Skeletal muscle tissue (tissue), 3 donors: ENCODE measurements at regions not wholly inside any gene's neighbourhood (a gene's known extent, or its start where the extent isn't known, plus 50 kb on each side); places are given as distances from the start of the nearest gene placed in this dataset.
A peak's percentile ranks its signal among the peaks of the same experiment; 100 is the strongest.

Source experiments
- H3K27ac ChIP-seq: one replicate; pipeline ENCODE4 v1.7.0; 2013; ENCODE audit warnings: mild to moderate bottlenecking, low read depth, low read length, inconsistent platforms
- H3K27me3 ChIP-seq, 3 donors: one replicate each; pipeline ENCODE4 v1.7.0; 2013; ENCODE audit warnings: low read length in 3 of 3; ENCODE audit not compliant: control insufficient read depth in 3 of 3, insufficient read depth in 3 of 3
- H3K36me3 ChIP-seq, 3 donors: one replicate each; pipeline ENCODE4 v1.7.0; 2013; ENCODE audit warnings: low read length in 3 of 3; ENCODE audit not compliant: control insufficient read depth in 3 of 3, insufficient read depth in 3 of 3
- H3K4me1 ChIP-seq, 3 donors: one replicate each; pipeline ENCODE4 v1.7.0; 2013; ENCODE audit warnings: low read length in 3 of 3, mild to moderate bottlenecking in 3 of 3; ENCODE audit not compliant: control insufficient read depth in 3 of 3, insufficient read depth in 3 of 3
- H3K4me3 ChIP-seq, 3 donors: one replicate each; pipeline ENCODE4 v1.7.0; 2013; ENCODE audit warnings: low read length in 3 of 3
- H3K9ac ChIP-seq, 3 donors: one replicate each; pipeline ENCODE4 v1.7.0; 2013; ENCODE audit warnings: low read length in 3 of 3, mild to moderate bottlenecking in 3 of 3, moderate library complexity in 2 of 3, low read depth in 1 of 3
- H3K9me3 ChIP-seq, 3 donors: one replicate each; pipeline ENCODE4 v1.7.0; 2013; ENCODE audit warnings: low read length in 3 of 3; ENCODE audit not compliant: control insufficient read depth in 3 of 3
- donor health status: Osteomylitis.

DNA sequence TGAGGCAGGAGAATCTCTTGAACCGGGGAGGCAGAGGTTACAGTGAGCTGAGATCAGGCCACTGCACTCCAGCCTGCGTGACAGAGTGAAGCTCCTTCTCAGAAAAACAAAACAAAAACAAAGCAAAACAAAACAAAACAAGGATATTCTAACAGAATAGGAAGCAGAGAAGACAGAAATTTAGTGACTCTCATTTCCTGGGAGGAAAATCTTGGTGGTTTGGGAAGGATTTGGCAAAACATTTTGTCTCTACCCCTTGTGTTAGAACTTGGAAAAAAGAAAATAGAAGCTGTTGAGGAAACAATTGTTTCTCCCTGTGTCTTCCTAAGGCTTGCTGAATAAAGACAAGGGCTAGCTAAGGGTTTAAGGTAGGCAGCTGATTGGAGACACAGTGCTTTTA, 79.7 kb upstream of the PTPRR start:
- H3K27ac ChIP-seq = no peak overlapping the region
- no peak overlapping the region for H3K4me3 ChIP-seq
- no peaks in the 10 kb centered on the region for H3K27me3 ChIP-seq
- no peak overlapping the region for H3K9ac ChIP-seq
- no peaks in the 10 kb centered on the region for H3K9me3 ChIP-seq
- H3K36me3 ChIP-seq = no peaks in the 10 kb centered on the region
- no peaks in the 10 kb centered on the region for H3K4me1 ChIP-seq

DNA sequence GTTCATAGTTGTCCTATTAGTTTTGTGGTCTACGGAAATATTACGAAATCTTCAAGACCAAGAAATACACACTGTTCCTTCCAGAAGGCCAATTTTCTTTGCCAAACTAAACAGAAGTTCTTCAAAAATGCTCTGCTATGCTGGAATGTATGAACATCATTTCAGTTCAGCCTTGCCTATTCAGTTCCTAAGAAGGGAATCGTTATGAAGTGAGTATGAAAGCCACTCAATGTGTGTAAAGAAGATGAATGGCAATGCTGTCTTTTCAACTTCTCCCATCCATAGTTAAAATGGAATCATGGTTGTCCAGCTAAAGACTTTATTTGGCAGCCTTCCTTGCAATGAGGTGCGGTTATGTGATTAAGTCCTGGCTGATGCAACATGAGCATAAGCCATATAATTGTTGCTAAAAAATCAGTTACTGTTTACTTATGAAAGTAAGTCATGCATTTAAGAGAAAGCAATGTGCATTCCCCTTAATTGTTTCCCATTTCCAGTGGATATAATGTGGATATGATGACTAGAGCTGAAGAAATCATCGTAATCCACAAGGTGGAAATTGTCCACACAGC, 73.8 kb upstream of the PTPRR start:
- H3K9ac ChIP-seq = no peak overlapping the region
- peak overlapping the region; percentile 31 for H3K27ac ChIP-seq
- peaks cover 0 to 3% (median 0%) of the 10 kb centered on the region in 3 donors for H3K4me1 ChIP-seq
- H3K27me3 ChIP-seq = no peaks in the 10 kb centered on the region
- no peaks in the 10 kb centered on the region for H3K9me3 ChIP-seq
- H3K4me3 ChIP-seq = no peak overlapping the region
- no peaks in the 10 kb centered on the region for H3K36me3 ChIP-seq

DNA sequence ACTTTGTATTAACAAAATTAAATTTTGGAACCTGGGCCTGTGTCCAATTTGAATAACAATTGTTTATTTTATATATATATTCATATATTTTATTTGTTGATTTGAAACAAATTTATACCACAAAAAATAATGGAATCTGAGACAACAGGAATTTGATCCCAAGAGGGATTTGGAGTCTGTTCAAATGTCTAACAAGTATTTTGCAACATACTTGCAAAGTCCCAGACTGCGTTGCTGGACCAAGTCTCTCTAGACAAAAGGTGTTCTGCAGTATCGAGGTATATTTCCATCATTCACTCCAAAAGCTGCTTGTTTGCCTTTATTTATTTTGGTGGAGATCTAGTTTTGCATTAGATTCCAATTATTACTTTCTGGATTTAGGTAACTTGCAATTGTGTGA, 68.7 kb upstream of the PTPRR start:
- H3K9ac ChIP-seq = no peak overlapping the region
- H3K4me1 ChIP-seq = no peaks in the 10 kb centered on the region
- H3K27ac ChIP-seq = no peak overlapping the region
- no peaks in the 10 kb centered on the region for H3K27me3 ChIP-seq
- H3K9me3 ChIP-seq = no peaks in the 10 kb centered on the region
- H3K36me3 ChIP-seq = no peaks in the 10 kb centered on the region
- no peak overlapping the region for H3K4me3 ChIP-seq

DNA sequence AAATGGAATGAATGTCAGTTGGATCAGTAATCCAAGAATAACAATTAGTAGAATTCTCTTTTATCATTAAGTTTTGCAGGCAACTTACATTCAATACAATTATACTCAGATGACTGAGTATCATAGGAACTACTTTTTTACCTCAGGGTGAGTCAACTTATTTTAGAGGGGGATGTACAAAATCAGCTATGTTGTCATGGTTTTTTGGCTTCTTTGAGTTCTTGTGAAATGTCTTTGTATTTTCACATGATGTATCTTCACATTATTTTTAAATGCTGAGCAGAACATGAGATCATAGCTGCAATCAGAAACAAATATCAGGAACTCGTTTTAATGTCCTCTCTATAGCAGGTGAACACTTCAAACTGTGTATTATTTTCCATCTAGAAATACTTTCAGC, 65.3 kb upstream of the PTPRR start:
- no peak overlapping the region for H3K27ac ChIP-seq
- H3K4me1 ChIP-seq = no peaks in the 10 kb centered on the region
- H3K27me3 ChIP-seq = no peaks in the 10 kb centered on the region
- H3K9me3 ChIP-seq = no peaks in the 10 kb centered on the region
- no peak overlapping the region for H3K9ac ChIP-seq
- no peaks in the 10 kb centered on the region for H3K36me3 ChIP-seq
- no peak overlapping the region for H3K4me3 ChIP-seq

DNA sequence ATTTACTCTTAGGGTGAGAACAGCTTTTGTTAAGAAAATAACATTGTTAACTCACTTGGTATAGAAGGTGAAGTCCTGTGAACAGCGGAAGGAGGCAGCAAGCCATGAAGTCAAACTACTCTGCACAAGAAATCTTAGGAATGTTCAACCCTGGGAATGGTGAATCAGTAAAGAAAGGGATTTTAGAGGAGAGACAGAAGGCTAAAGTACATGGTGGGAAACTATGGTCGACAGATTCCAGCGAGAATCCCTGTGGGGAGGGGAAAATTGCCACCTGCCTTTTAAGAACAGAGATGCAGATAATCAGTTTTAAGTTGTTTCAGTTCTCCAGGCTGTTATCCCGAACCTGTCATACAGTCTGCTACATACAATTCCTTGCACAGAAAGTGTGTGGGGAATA, 63.2 kb upstream of the PTPRR start:
- no peak overlapping the region for H3K27ac ChIP-seq
- H3K27me3 ChIP-seq = no peaks in the 10 kb centered on the region
- no peaks in the 10 kb centered on the region for H3K9me3 ChIP-seq
- no peaks in the 10 kb centered on the region for H3K36me3 ChIP-seq
- H3K4me3 ChIP-seq = no peak overlapping the region
- no peak overlapping the region for H3K9ac ChIP-seq
- no peaks in the 10 kb centered on the region for H3K4me1 ChIP-seq

DNA sequence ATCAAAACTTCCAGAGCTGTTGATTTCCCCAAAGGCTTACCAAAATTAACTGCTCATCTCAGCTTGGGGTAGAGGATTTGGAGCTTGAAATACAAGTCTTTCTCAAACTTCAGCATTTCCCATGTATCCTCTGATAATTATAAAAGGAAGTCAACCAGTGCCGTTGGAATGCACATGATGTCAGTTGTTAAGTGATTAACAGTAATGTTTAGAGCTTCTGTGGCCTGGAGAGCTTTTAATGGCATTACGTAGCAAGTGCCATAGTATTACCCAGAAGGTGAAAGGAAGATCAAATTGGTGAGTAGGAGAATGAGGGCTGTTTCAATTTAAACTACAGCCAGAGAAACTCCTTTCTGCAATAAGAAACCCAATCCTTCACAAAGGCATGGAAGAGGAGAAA, 62.5 kb upstream of the PTPRR start:
- H3K9ac ChIP-seq = no peak overlapping the region
- H3K36me3 ChIP-seq = no peaks in the 10 kb centered on the region
- H3K27ac ChIP-seq = no peak overlapping the region
- no peak overlapping the region for H3K4me3 ChIP-seq
- no peaks in the 10 kb centered on the region for H3K4me1 ChIP-seq
- no peaks in the 10 kb centered on the region for H3K9me3 ChIP-seq
- no peaks in the 10 kb centered on the region for H3K27me3 ChIP-seq

DNA sequence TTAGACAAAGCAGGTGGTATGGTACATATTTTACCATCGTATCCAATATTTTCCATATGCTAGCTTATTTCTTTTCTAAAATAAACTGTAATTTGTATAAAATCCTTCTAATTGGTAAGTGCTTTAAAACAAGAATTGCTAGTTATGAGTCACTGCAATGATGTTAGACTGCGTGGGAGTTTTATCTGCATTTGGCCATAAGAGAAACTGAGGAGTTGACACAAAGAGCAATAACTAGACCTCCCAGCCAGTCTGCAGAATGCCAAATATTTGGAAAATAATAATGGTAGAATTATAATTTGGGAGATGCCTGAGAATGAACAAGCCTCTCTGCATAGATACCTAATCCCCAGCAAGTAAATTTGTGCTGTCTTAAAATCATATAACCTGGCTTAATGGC, 61.7 kb upstream of the PTPRR start:
- H3K9me3 ChIP-seq = no peaks in the 10 kb centered on the region

DNA sequence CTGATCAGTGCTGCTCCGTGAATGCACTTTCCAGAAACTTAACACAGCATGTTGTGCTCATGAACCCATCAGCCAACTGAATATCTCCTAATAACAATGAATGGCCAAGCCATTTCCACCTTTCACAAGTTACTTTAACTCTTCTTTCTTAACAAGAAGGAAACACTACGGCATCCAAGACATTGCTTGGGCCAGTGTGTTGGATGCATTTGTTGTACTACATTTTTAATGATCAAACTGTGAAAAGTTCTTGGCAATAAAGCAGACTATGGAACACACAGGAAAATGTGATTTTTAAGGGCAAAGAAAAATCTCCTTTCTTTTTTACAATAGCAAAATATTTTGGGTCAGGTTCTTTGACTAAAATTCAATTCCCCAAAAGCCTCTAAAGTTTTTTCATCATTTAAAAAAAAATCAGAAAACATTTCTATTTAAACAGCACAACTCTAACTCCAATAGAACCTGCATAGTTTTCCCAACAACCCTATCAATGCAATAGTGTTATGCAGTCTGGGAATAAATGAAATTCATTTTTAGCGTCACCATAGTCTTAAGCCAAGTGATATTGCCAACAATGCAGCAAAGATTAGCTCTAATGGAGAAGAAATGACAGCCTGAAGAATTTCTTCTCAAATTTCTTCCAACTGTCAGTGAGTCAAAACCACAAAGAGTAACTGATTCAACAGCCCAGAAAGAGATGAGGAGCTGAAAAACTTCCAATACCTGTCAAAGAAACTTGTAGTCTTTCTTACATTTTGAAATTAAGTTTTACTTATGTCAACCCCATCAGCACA, 50.7 kb upstream of the PTPRR start:
- H3K4me1 ChIP-seq = no peaks in the 10 kb centered on the region
- no peaks in the 10 kb centered on the region for H3K27me3 ChIP-seq
- H3K4me3 ChIP-seq = no peak overlapping the region
- H3K27ac ChIP-seq = no peak overlapping the region
- H3K9me3 ChIP-seq = no peaks in the 10 kb centered on the region
- no peak overlapping the region for H3K9ac ChIP-seq
- H3K36me3 ChIP-seq = no peaks in the 10 kb centered on the region

More for the DNA sequence above, 61.7 kb upstream of the PTPRR start:
- H3K4me3 ChIP-seq = no peak overlapping the region
- no peaks in the 10 kb centered on the region for H3K36me3 ChIP-seq
- no peaks in the 10 kb centered on the region for H3K27me3 ChIP-seq
- H3K9ac ChIP-seq = no peak overlapping the region
- H3K4me1 ChIP-seq = no peaks in the 10 kb centered on the region
- H3K27ac ChIP-seq = no peak overlapping the region
